ENCODE measurements at regions not wholly inside any gene's neighbourhood (a gene's known extent, or its start where the extent isn't known, plus 50 kb on each side); places are given as distances from the start of the nearest gene placed in this dataset.
A peak's percentile ranks its signal among the peaks of the same experiment; 100 is the strongest.

DNA sequence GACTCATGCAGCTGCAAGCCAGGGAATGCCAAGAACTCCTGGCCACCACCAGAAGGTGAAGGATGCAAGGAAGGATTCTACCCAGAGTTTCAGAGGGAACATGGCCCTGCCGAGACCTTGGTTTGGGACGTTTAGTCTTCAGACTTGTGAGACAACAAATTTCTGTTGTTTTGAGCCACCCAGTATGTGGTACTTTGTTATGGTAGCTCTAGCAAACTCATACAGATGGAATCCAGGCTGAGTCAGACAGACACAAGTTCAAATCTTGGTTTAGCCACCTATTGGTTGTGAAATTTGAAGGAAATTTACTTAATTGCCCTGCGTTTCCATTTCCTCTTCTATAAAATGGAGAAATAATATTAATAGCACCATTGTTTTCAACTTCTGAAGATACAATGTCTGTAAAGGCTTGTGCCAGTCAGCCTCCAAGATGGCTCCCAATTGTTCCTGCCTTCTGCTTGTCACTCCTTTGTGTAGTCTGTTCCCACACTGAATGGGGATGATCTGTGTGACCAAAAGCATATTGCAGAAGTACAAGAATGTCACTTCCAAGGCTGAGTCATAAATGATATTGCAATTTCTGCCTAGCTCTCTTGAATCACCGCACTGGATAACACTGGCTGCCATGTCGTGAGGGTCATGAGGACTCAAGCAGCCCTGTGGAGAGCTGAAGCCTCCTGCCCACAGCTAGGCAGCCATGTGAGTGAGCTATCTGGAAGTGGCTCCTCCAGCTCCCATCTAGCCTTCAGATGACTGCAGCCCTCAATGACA lies 223.5 kb upstream of the PROK2 start:
- no peak for FAIRE-seq
- DNase-seq (ENCODE audit: insufficient read length, low spot score): no peak

DNA sequence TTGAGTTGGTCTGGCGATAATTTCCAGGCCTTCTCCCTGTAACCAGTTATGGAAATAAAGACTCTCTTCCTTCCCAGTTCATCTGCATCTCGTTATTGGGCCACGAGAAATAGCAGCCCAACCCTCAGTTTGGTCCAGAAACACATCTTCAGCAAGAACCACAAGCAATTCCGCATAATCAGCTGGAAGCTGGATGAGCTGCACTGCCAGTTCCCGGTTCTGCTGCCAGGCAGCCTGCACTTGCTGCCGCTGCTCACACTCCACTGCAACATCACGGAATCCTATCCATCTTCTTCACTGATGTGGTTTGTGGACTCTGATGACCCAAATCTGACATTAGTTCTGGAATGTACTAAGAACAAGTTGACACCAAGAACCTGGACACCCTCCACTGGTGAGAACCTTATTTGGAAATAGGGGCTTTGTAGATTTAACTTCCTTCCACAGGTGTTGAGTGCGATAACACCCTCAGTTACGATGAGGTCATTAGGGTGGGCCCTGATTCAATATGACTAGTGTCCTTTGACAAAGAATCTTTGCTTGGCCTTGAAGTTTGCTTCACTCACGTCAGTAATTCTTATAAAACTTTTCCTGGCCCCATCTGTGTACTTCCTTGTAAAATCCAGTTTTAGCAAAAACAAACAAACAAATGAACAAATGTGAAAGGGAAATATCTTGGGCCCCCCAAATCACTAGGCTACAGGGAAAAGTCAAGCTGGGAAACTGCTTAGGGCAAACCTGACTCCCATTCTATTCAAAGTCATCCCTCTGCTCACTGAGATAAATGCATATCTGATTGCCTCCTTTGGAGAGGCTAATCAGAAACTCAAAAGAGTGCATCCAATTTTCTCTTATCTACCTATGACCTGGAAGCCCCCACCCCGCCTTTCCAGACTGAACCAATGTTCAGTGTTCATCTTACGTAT lies 221.9 kb upstream of the PROK2 start:
- no peak for FAIRE-seq
- TF ChIP-seq POLR2AphosphoS5 (IDR thresholded peaks at IDR 0.05; ENCODE audit: low read depth, low read length) (no peak), PAX5 (IDR thresholded peaks at IDR 0.05; ENCODE audit: insufficient read depth, low read length, severe bottlenecking) (no peak)
- no peak for DNase-seq (ENCODE audit: insufficient read length, low spot score)

More for the DNA sequence above, 223.5 kb upstream of the PROK2 start:
- TF ChIP-seq SPI1 (IDR thresholded peaks at IDR 0.05; ENCODE audit: low read depth, low read length): no peak
- no peak for TF ChIP-seq POLR2A (IDR thresholded peaks at IDR 0.05; ENCODE audit: low read depth, low read length)
- TF ChIP-seq PAX5 (IDR thresholded peaks at IDR 0.05; ENCODE audit: insufficient read depth, low read length, severe bottlenecking): no peak
- TF ChIP-seq POU2F2 (IDR thresholded peaks at IDR 0.05; ENCODE audit: low read depth, low read length): no peak
- no peak for TF ChIP-seq TAF1 (IDR thresholded peaks at IDR 0.05; ENCODE audit: low read depth, low read length)
- TF ChIP-seq POLR2AphosphoS5 (IDR thresholded peaks at IDR 0.05; ENCODE audit: low read depth, low read length): no peak

DNA sequence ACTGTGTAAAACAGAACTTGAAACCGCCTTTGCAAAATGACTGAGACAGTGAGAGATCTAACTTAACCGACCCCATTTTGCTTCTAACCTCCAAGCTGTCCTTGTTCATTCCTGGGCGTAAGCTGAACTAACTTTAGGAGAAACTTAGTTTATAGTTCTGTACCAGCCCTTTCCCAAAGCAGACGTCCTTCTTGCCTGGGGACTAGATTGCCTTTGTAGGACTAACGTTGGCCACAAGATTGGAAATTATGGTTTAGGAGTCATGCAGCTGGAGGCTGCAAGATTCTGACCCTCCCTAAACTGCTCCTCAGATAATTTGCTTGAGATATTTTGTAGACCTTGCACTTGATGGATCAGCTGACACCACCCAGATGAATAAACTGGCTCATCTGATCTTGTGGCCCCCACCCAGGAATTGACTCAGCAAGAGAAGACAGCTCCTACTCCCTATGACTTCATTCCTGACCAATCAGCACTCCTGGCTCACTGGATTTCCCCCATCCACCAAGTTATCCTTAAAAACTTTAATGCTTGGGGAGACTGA lies 219.9 kb upstream of the PROK2 start:
- FAIRE-seq (no peak), DNase-seq (ENCODE audit: insufficient read length, low spot score) (no peak)
- TF ChIP-seq POU2F2 (IDR thresholded peaks at IDR 0.05; ENCODE audit: low read depth, low read length): no peak
- TF ChIP-seq POLR2A (IDR thresholded peaks at IDR 0.05; ENCODE audit: low read depth, low read length): no peak
- TF ChIP-seq TAF1 (IDR thresholded peaks at IDR 0.05; ENCODE audit: low read depth, low read length): no peak
- no peak for TF ChIP-seq SPI1 (IDR thresholded peaks at IDR 0.05; ENCODE audit: low read depth, low read length)
- TF ChIP-seq POLR2AphosphoS5 (IDR thresholded peaks at IDR 0.05; ENCODE audit: low read depth, low read length): no peak
- TF ChIP-seq PAX5 (IDR thresholded peaks at IDR 0.05; ENCODE audit: insufficient read depth, low read length, severe bottlenecking): no peak

DNA sequence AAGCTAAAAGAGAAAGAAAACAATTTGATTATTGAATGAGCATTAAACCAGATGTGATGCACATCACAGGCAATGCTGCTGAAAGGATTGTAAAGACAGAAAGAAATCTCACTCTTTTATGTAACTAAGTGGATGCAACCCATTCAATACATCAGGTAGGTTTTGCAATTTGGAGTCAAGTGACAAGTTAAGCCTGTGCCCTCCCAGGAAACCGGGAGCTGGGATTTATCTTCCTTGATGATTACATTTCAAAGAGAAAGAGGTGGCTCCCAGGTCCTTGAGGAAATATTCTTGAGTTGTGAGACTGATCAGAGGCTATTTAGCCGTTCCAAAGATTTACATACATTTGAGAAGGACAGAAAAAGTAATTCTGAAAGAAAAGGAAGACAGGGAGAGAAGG lies 219.0 kb upstream of the PROK2 start:
- DNase-seq (ENCODE audit: insufficient read length, low spot score) (no peak), FAIRE-seq (no peak)
- TF ChIP-seq POU2F2 (IDR thresholded peaks at IDR 0.05; ENCODE audit: low read depth, low read length) (no peak), TAF1 (IDR thresholded peaks at IDR 0.05; ENCODE audit: low read depth, low read length) (no peak)

DNA sequence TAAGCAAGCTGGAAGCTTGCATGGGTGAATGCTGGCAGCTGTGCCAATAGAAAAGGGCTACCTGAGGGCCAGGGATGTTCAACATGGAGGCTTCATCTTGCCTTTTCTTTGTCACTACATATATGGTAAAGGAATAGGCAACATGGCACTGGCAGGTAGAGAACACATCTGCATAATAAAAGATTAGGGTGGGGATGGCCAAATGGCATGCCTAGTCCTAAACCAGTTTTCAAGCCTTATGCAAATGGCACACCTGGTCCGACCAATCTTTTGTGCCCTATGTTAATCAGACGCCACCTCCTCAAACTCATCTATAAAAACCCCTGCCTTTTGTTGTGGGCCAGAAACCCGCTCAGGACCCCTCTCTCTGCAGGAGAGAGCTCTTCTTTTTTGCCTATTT lies 216.8 kb upstream of the PROK2 start:
- FAIRE-seq (no peak), DNase-seq (ENCODE audit: insufficient read length, low spot score) (no peak)
- TF ChIP-seq TAF1 (IDR thresholded peaks at IDR 0.05; ENCODE audit: low read depth, low read length): no peak
- no peak for TF ChIP-seq POLR2AphosphoS5 (IDR thresholded peaks at IDR 0.05; ENCODE audit: low read depth, low read length)
- TF ChIP-seq POU2F2 (IDR thresholded peaks at IDR 0.05; ENCODE audit: low read depth, low read length): no peak
- TF ChIP-seq PAX5 (IDR thresholded peaks at IDR 0.05; ENCODE audit: insufficient read depth, low read length, severe bottlenecking): no peak
- TF ChIP-seq SPI1 (IDR thresholded peaks at IDR 0.05; ENCODE audit: low read depth, low read length): no peak
- no peak for TF ChIP-seq POLR2A (IDR thresholded peaks at IDR 0.05; ENCODE audit: low read depth, low read length)

DNA sequence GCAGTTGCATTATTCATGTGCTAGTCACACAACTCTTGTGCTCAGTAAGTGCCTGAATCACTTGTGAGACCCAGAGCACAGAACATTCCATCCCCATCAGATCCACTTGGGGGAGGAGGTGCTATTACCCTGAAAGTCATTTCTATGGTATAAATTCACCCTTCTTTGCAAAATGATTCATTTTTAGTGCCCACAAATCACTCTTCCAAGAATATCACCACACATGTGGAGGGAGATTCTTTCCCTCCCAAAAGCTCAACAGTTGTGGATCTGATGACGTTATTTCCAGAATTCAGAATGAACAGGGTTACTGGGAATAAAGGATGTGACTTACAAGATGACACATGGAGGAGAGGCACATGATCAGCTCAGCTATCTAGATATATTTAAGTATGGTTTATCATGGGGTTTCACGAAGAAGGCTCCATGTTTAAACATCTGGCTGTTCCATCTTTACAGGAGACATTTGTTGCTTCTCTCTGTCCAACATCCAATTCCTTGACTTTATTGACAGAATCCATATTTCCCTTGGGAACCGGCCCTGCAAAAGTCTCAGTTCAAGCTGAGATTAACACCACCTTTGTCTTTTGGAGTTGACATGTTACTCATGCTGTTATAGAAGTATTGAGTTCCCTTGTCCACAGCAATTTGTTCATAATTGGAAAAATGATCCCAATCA lies 214.2 kb upstream of the PROK2 start:
- TF ChIP-seq SPI1 (IDR thresholded peaks at IDR 0.05; ENCODE audit: low read depth, low read length): no peak
- no peak for TF ChIP-seq POU2F2 (IDR thresholded peaks at IDR 0.05; ENCODE audit: low read depth, low read length)
- no peak for TF ChIP-seq TAF1 (IDR thresholded peaks at IDR 0.05; ENCODE audit: low read depth, low read length)
- TF ChIP-seq PAX5 (IDR thresholded peaks at IDR 0.05; ENCODE audit: insufficient read depth, low read length, severe bottlenecking): no peak
- TF ChIP-seq POLR2AphosphoS5 (IDR thresholded peaks at IDR 0.05; ENCODE audit: low read depth, low read length): no peak
- TF ChIP-seq POLR2A (IDR thresholded peaks at IDR 0.05; ENCODE audit: low read depth, low read length): no peak
- FAIRE-seq: no peak
- no peak for DNase-seq (ENCODE audit: insufficient read length, low spot score)

DNA sequence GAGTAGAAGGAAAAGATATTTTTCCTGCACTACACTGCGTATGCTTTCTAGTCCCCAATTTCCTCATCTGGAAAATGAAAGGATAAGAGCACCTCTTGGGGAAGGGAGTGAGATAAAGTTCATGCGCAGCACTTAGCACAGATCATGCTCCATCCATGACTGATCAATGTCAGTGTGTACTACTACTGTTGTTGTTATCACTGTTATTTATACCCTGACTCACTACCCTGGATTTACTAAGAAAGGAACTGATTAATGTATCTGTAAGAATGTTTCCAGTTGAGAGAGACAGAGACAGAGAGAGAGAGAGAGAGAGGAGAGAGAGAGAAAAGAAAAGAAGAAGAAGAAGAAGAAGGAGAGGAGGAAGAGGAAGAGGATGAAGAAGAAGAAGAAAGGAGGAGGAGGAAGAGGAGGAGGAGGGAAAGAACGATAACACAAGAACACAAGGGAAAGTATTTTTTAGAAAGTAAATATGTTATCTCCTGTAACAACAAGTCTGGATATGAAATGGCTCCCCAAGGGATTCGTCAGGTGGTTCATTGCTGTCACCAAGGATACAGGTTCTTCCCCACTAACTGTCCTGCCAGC lies 212.2 kb upstream of the PROK2 start:
- TF ChIP-seq TAF1 (IDR thresholded peaks at IDR 0.05; ENCODE audit: low read depth, low read length) (no peak), PAX5 (IDR thresholded peaks at IDR 0.05; ENCODE audit: insufficient read depth, low read length, severe bottlenecking) (no peak), SPI1 (IDR thresholded peaks at IDR 0.05; ENCODE audit: low read depth, low read length) (no peak), POLR2A (IDR thresholded peaks at IDR 0.05; ENCODE audit: low read depth, low read length) (no peak), POLR2AphosphoS5 (IDR thresholded peaks at IDR 0.05; ENCODE audit: low read depth, low read length) (no peak), POU2F2 (IDR thresholded peaks at IDR 0.05; ENCODE audit: low read depth, low read length) (no peak)
- DNase-seq (ENCODE audit: insufficient read length, low spot score) (no peak), FAIRE-seq (peak; percentile 13)

DNA sequence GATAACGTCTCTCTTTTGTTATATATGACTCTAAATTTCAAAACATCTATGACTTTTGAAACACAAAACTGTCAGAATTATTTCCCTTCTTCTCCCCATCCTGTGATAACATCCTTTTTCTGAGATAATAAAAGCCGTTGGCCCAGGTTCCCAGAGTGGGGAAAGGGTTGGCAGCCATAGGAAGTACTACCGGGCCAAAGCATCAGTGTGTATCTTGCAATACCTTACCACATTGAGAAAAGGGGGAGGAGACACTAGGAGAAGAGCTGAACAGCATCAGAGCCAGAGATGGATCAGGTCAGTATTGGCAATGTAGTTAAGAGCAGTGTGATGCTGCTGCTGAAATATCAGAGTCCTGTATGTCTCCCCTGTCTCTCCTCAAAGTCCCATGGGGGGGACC lies 210.0 kb upstream of the PROK2 start:
- no peak for FAIRE-seq
- DNase-seq (ENCODE audit: insufficient read length, low spot score): no peak
- no peak for TF ChIP-seq SPI1 (IDR thresholded peaks at IDR 0.05; ENCODE audit: low read depth, low read length)
- no peak for TF ChIP-seq POLR2A (IDR thresholded peaks at IDR 0.05; ENCODE audit: low read depth, low read length)
- no peak for TF ChIP-seq POLR2AphosphoS5 (IDR thresholded peaks at IDR 0.05; ENCODE audit: low read depth, low read length)
- no peak for TF ChIP-seq POU2F2 (IDR thresholded peaks at IDR 0.05; ENCODE audit: low read depth, low read length)
- TF ChIP-seq TAF1 (IDR thresholded peaks at IDR 0.05; ENCODE audit: low read depth, low read length): no peak
- no peak for TF ChIP-seq PAX5 (IDR thresholded peaks at IDR 0.05; ENCODE audit: insufficient read depth, low read length, severe bottlenecking)

DNA sequence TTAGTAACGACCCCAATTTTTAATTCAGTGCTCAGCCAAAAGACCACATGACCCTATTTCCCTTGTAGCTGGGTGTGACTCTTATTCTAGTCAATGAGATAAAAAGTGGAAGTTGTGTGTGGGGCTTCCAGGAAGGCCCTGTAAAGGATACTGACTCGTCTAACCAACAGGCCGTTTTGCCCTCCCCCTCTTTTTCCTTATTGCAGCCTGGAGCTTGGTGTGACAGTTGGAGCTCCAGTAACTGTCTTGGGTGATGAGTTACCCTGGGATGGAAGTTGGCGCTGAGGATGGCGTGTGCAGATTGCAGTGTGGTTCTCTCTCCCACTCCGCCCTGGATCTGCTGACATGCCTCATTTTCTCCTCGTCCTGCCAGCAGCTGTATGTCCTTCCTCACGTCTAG lies 209.3 kb upstream of the PROK2 start:
- no peak for DNase-seq (ENCODE audit: insufficient read length, low spot score)

More for the DNA sequence above, 209.3 kb upstream of the PROK2 start:
- TF ChIP-seq SPI1 (IDR thresholded peaks at IDR 0.05; ENCODE audit: low read depth, low read length) (no peak), PAX5 (IDR thresholded peaks at IDR 0.05; ENCODE audit: insufficient read depth, low read length, severe bottlenecking) (no peak), POLR2AphosphoS5 (IDR thresholded peaks at IDR 0.05; ENCODE audit: low read depth, low read length) (no peak), POU2F2 (IDR thresholded peaks at IDR 0.05; ENCODE audit: low read depth, low read length) (no peak), TAF1 (IDR thresholded peaks at IDR 0.05; ENCODE audit: low read depth, low read length) (no peak), POLR2A (IDR thresholded peaks at IDR 0.05; ENCODE audit: low read depth, low read length) (no peak)
- no peak for FAIRE-seq

All from GM12891 (cell line).